NCI-H2029 treated with DMSO at 0.1 percent for 48 hours (cell line): ENCODE measurements at regions not wholly inside any gene's neighbourhood (a gene's known extent, or its start where the extent isn't known, plus 50 kb on each side); places are given as distances from the start of the nearest gene placed in this dataset.
"Not testable (repeated sequence)": the region's sequence is repeated elsewhere in the genome, so short reads cannot be mapped to it uniquely, and the experiment has no call there.

Source experiments
- DNase-seq: peaks from one replicate; lab custom pipeline; 2025; lab: John Stamatoyannopoulos, UW

- no peak for DNase-seq
These were observed 622.4 kb downstream of the BCOR start for GRCh38 chrX:39475372-39475771.

DNA sequence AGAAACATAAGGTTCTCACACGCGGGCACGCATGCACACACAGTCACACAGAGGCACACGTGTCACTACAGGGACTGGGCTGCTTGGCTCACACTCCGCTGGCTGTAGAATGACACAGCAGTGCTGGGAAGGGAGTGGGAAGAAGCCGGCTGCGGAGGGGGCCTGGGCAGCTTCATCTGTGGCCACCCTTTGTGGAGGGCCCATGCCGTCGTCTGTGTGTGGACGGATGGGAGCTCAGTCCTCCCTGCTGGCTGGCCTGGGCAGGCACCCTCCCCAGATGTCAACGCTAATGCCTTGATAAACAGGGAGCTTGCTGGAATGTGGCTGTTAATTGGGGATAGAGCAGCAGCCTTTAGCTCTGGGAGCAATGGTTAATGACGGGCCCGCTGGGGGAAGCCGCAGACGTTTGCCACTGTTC, 621.1 kb downstream of the BCOR start:
- DNase-seq: no peak

DNA sequence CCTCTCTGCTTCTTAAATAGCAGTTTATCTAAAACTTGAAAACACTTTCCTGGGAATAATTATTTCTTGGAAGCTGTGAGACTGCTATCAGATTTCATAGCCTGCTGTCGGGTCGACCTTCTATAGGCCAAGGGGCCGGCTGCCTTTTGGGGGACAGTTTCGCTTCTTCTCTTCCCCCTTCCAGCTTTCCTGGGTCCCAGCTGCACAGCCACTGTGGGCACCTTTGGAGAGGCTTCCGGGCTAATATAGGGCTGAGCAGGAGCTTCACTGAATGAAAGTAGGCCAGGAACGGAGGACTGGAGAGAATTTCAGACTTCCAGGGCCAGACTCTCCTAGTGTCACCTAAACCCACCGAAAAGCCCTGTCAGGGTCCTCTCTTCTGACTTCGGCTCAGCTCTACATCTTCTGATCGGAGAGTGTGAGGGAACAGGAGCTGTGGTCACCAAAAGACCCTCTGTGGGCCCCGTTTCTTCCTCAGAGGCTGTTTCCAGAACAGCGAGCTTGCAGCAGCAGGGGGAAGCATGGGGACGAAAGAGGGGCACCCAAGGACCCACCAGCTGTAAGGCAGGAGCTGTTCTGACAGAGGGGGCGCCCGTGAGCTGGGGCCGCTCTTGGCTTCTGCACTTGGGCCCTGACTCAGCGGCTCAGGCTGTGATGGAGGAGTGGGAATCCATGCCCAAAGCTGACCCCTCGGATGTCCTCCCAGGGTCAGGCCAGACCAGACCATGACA, 620.6 kb downstream of the BCOR start:
- no peak for DNase-seq

GRCh38 chrX:39477762-39478120, 620.0 kb downstream of the BCOR start:
- peak; percentile 10 for DNase-seq

DNA sequence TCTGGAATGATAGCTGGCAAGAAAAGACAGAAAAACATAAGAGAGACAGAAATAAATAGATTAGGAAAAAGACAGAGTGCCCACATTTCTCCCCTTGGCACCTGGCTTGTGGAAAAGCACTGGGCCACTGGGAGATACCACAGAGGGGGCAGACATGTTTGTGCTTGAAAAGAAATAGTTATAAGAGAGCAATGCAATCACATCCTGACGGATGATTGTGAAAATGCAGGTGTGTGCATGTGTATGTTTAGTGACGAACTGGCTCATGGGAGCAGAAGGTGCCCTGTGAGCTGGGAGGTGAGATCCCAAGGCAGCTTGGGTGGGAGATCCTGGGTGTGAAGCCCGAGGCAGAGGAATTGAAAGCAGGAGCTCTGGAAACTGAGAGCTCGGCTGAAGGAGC, 617.9 kb downstream of the BCOR start:
- DNase-seq: no peak

DNA sequence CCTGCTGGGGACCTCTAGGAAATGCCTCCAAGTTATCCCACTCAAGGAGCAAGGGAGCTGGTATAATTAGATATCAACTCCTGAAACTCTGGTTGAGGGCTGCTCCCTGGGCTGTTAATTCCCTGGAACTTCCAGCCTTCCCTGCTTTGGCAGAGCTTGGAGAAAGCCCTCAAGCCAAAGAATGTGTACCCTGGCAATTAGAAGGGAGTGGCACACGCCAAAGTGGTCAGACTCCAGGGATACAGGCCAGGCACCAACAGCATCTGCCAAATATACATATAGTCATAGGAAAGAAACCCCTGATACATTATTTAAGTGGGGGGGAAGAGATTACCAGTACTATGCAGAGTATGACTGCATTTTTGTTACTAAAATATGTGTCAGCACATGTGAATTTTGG, 616.8 kb downstream of the BCOR start:
- DNase-seq: no peak

- no peak for DNase-seq
These were observed 616.1 kb downstream of the BCOR start for GRCh38 chrX:39481621-39482020.

DNA sequence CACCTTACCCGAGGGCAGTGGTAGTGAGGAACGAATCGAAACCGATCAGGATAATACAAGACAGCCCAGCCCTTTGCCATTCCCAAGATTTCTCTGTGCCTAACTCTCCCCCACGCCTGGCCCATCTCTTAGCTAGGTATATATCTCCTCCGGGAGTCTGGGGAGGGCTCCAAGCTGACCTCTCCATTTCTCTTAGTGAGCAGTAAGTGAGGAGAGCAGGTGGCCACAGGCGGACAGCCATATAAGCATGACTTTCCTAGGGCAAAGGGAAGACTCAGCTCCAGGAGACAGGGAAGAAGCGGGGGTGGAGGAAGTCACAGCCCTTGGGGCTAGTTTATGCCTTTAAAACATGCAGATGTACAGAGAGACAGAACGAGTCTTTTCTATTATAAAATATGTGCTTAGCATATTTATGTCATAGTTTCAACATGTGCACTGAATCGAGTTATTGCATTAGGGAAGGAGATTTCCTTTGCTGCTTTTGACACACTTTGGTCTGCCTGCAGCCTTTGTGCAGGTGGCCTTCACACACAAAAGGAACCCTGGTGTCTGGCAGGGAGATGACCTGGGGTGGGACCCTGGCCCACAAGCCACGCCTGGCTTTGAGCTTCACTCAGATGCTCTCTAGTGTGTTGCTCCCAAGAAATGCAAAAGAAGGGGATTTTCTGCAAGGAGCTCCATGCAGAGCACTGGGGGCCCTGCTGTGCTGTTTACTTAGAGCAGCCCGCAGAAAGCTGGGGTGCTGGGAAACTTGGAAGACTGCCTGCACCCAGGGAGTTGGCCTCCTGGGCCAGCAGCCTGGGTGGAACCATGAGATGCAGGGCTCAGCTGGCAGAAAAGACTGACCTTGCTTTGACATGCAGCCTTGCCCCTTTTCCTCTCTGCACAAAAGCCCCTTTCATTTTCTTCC, 613.3 kb downstream of the BCOR start:
- DNase-seq: no peak

DNA sequence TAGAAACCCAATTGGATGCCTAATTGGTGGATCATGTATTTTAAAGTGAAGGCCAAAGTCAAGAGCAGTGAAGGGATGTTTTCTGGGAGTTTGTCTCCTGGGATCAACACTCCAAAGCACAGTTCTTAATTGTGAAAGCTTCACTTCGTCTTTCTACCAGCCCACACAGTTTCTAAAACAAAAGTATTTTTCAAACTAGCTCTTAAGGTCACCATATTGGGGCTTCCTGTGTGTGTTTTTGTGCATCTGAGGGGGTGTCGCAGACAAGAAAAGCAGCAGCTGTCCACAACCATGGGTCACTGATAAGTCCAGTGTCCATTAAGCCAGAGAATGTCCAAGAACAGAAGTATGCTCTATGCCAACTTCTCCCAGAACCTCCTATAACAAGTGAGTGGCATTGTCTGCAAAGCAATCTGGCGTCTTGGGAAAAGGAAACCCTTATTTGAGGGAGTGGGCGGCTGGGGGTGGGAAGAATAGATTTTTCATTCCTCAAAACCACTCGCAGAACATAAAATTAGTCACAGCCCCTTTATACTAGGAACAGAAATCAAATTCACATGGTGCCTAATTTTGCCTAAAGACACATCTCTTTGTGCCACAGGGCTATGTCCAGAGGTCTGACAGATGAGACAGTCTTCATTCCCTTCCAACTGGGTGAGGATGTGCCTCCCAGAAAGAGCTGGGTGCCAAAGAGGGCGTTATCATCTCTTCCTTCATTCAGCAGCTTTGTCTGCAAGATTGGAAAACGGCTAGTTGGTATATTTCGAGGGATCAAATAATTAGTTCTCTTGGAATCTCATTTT, 610.4 kb downstream of the BCOR start:
- no peak for DNase-seq

- DNase-seq: no peak
These were observed 609.8 kb downstream of the BCOR start for GRCh38 chrX:39487969-39488330.

GRCh38 chrX:39491548-39492297, 606.0 kb downstream of the BCOR start:
- no peak for DNase-seq

DNA sequence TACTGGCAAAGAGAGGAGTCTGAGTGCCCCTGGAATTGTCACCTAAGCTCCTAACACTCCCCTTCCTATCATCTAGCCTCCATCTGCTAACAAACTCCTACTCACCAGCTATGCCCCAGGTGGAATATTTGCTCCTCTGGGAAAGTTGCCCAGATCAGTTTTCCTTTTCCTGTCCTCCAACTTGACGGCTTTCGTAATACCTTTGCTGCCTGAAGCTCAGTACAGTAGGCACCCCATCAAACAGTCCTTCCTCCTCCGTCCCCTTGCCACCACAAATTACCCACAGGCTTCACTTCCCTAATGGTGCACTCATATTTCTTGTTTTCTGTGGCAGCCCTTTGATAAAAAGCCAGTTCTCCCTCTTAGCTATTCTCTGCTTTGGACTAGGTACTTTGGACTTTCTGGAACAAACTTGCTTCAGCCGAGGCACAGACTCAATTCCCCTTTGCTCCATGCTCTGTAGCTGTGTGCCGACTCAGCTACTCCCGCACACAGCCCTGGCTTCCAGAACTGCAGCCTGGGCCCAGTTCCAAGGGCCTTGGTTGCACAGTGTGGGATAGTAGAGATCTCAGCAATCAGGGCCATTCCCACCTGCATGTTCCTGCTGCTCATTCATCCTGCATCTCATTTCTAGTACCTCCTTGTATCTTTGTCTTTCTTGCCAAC, 605.1 kb downstream of the BCOR start:
- no peak for DNase-seq

DNA sequence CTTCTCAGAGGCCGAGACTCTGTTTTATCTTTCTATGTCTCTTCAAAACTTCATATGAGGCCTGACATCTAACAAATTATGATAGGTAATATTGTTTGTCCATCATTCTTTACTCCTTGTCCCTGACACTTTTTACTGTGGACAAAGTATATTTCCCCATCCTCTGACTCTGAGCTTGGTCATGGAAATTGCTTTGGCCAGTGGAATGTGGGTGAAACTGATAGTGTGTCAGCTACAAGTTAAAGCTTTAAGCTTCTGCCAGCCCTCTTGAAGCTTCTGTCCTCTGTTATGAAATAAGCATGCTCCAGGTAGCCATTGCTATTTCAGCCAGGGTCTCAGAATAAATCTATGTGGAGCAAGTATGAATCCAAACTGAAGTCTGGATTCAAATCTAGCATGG, 604.6 kb downstream of the BCOR start:
- no peak for DNase-seq

DNA sequence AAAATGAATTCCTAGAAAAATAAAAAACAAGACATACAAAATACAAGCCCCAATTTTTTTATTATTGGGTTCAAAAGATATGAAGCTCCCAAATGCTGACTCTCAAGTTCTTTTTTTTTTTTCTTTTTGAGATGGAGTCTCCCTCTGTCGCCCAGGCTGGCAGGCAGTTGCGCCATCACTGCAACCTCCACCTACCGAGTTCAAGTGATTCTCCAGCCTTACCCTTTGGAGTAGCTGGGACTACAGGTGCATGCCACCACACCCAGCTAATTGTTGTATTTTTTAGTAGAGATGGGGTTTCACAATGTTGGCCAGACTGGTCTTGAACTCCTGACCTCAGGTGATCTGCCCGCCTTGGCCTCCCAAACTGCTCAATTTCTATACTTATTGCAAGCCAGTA, 600.6 kb downstream of the BCOR start:
- DNase-seq: not testable (repeated sequence)

DNA sequence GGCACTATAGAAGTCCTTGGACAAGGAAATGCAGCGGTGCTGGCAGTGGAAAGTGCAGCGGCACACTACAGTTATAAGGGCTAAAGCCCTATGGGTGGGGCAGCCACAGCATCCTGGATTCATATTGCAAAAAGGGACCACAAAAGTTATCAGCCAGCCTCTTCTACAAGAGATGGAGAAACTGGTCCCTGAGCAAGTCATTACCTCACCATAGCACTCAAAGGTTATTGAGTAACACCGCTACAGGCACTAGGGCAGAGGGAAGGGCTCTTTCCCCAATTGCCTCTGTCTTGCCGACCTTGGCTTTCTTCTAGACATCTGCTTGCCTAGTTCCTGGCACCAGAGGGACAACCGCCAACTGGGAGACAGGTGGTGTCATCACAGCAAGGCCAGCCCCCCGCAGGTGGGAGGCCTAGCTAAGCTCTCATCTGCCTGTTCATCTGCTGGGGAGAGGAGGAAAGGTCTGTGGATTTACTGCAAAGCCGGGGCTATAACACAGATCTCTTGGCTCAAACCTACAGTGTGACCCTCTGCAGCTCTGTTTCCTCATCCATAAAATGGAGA, 600.0 kb downstream of the BCOR start:
- DNase-seq: peak; percentile 5

- no peak for DNase-seq
These were observed 597.8 kb downstream of the BCOR start for GRCh38 chrX:39499996-39500395.

GRCh38 chrX:39501822-39502221, 595.9 kb downstream of the BCOR start:
- DNase-seq: no peak

DNA sequence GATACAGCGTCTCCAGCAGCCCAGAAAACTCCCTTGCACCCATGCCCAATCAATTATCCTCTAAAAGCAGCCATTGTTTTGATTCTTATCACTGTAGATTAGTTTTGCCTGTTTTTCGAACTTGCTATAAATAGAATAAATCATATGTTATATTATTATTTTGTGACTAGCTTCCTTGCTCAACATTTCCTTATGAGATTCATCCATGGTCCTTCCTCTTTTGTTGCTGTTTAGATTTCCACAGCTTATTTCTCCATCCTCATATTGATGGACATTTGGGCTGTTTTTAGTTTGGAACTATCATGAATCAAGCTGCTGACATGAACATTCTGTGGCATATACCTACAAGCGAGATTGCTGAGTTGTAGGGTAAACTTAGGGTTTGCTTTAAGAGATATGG, 595.3 kb downstream of the BCOR start:
- no peak for DNase-seq

GRCh38 chrX:39504227-39504626, 593.5 kb downstream of the BCOR start:
- DNase-seq: no peak

DNA sequence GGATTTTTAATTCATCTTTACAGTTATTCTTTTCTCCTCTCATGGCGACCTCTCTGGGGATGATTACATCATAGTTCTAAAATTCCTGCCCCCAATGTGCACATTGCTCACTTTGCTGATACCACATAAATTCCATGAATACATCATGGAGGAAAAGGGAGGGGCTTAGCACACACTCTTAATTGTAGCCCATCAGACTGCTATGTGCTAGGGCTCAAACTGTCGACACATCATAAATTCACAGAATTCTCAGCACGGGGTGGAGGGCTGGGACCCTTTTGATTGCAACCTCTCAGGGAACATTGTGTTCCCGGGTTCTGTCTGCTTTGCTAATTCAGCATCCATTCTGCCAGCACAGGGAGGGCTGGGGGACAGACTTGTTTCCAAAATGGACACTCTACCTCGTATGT, 592.9 kb downstream of the BCOR start:
- DNase-seq: no peak

GRCh38 chrX:39506131-39506530, 591.6 kb downstream of the BCOR start:
- DNase-seq: no peak
